ENCODE measurements at regions not wholly inside any gene's neighbourhood (a gene's known extent, or its start where the extent isn't known, plus 50 kb on each side); places are given as distances from the start of the nearest gene placed in this dataset.

GRCh38 chr12:23028158-23028802 lies 403.3 kb downstream of the ETNK1 start:
- TF ChIP-seq CTCF (IDR thresholded peaks at IDR 0.05; ENCODE audit: low read depth, low read length, poor library complexity, severe bottlenecking) (no peak), EZH2phosphoT487 (IDR thresholded peaks at IDR 0.05; ENCODE audit: borderline replicate concordance, low read length) (no peak)
